HEK293 (cell line): ENCODE measurements at regions not wholly inside any gene's neighbourhood (a gene's known extent, or its start where the extent isn't known, plus 50 kb on each side); places are given as distances from the start of the nearest gene placed in this dataset.

Experiments used
- CTCF ChIA-PET: fragments of 350-600 bp; formaldehyde crosslinking; extraction: SDS; loops from one replicate; lab custom pipeline; 2021; ENCODE audit warnings: antibody characterized with exemption; lab: Yijun Ruan, JAX
- POLR2A ChIA-PET: fragments of 300-600 bp; formaldehyde crosslinking; extraction: SDS; loops from one replicate; lab custom pipeline; 2020; ENCODE audit warnings: antibody characterized with exemption, inconsistent platforms; lab: Yijun Ruan, JAX
- H3K27ac ChIP-seq: fragments of 200-500 bp; sonication (Bioruptor generic); 2 replicates; pipeline ENCODE4 v1.5.1; 2014; ENCODE audit warnings: low read depth, low read length, control low read depth, inconsistent platforms; ENCODE audit errors: extremely low read depth
- H3K36me3 ChIP-seq, 2 experiments: fragments of 200-500 bp in 1 of 2; sonication (Bioruptor generic) in 1 of 2; 1 replicate in 1 of 2; 2 replicates in 1 of 2; pipeline ENCODE4 v1.5.1; 2014 to 2017; ENCODE audit warnings: inconsistent platforms in 2 of 2, low read length in 2 of 2; ENCODE audit not compliant: control insufficient read depth in 2 of 2, insufficient read depth in 1 of 2
- H3K4me1 ChIP-seq: fragments of 200-500 bp; sonication (Bioruptor generic); 2 replicates; pipeline ENCODE4 v1.5.1; 2014; ENCODE audit warnings: mild to moderate bottlenecking, low read length, inconsistent platforms; ENCODE audit not compliant: control insufficient read depth, insufficient read depth
- H3K4me3 ChIP-seq: 2 replicates; pipeline ENCODE4 v1.5.1; 2011; ENCODE audit warnings: low read depth, mild to moderate bottlenecking, control low read depth, low read length, moderate library complexity
- H3K9me3 ChIP-seq: fragments of 200-500 bp; sonication (Bioruptor generic); 2 replicates; pipeline ENCODE4 v1.5.1; 2014; ENCODE audit warnings: low read depth, low read length, inconsistent platforms; ENCODE audit not compliant: control insufficient read depth, insufficient read depth
- MZF1 ChIP-seq: fragments of 450-650 bp; formaldehyde crosslinking; IDR thresholded peaks from 2 replicates; pipeline ENCODE4 v1.5.1; 2017; ENCODE audit warnings: missing biosample characterization, missing genetic modification characterization, borderline replicate concordance
- OVOL3 ChIP-seq: fragments of 450-650 bp; formaldehyde crosslinking; IDR thresholded peaks from 2 replicates; pipeline ENCODE4 v1.5.1; 2016; ENCODE audit warnings: missing biosample characterization, missing genetic modification characterization
- REST ChIP-seq: fragments of 450-650 bp; formaldehyde crosslinking; IDR thresholded peaks from 2 replicates; pipeline ENCODE4 v1.5.1; 2016; ENCODE audit warnings: missing biosample characterization, missing genetic modification characterization
- SCRT1 ChIP-seq: fragments of 450-650 bp; formaldehyde crosslinking; IDR thresholded peaks from 2 replicates; pipeline ENCODE4 v1.5.1; 2016; ENCODE audit warnings: missing biosample characterization, missing genetic modification characterization, borderline replicate concordance
- SP7 ChIP-seq: fragments of 450-650 bp; formaldehyde crosslinking; IDR thresholded peaks from 2 replicates; pipeline ENCODE4 v1.5.1; 2016; ENCODE audit warnings: missing biosample characterization, missing genetic modification characterization
- ZBTB11 ChIP-seq: fragments of 450-650 bp; formaldehyde crosslinking; conservative IDR thresholded peaks from 2 replicates; pipeline ENCODE4 v1.5.1; 2016; ENCODE audit warnings: low read depth, missing biosample characterization, missing genetic modification characterization
- ZBTB17 ChIP-seq: fragments of 450-650 bp; formaldehyde crosslinking; IDR thresholded peaks from 2 replicates; pipeline ENCODE4 v1.5.1; 2016; ENCODE audit warnings: missing biosample characterization, missing genetic modification characterization
- ZBTB44 ChIP-seq: fragments of 450-650 bp; IDR thresholded peaks from 2 replicates; pipeline ENCODE4 v1.5.1; 2018; ENCODE audit warnings: missing biosample characterization, mild to moderate bottlenecking, missing genetic modification characterization
- ZNF133 ChIP-seq: fragments of 450-650 bp; formaldehyde crosslinking; IDR thresholded peaks from 2 replicates; pipeline ENCODE4 v1.5.1; 2016; ENCODE audit warnings: missing biosample characterization, missing genetic modification characterization
- ZNF146 ChIP-seq: fragments of 450-650 bp; formaldehyde crosslinking; IDR thresholded peaks from 2 replicates; pipeline ENCODE4 v1.5.1; 2016; ENCODE audit warnings: missing biosample characterization, missing genetic modification characterization
- ZNF184 ChIP-seq: fragments of 450-650 bp; IDR thresholded peaks from 2 replicates; pipeline ENCODE4 v1.5.1; 2018; ENCODE audit warnings: missing biosample characterization, mild to moderate bottlenecking, missing genetic modification characterization
- ZNF274 ChIP-seq, 2 experiments: fragments of 200-500 bp in 1 of 2; fragments of 450-650 bp in 1 of 2; sonication (Bioruptor generic) in 1 of 2; formaldehyde crosslinking in 1 of 2; IDR thresholded peaks; 2 replicates each; pipeline versions ENCODE4 v1.5.1 to v1.6.1; 2014 to 2016; ENCODE audit warnings: borderline replicate concordance in 1 of 2, inconsistent platforms in 1 of 2, low read length in 1 of 2, missing biosample characterization in 1 of 2, missing genetic modification characterization in 1 of 2
- ZNF335 ChIP-seq: fragments of 450-650 bp; formaldehyde crosslinking; conservative IDR thresholded peaks from 2 replicates; pipeline ENCODE4 v1.5.1; 2016; ENCODE audit warnings: missing biosample characterization, missing genetic modification characterization
- ZNF366 ChIP-seq: fragments of 450-650 bp; formaldehyde crosslinking; conservative IDR thresholded peaks from 2 replicates; pipeline ENCODE4 v1.5.1; 2016; ENCODE audit warnings: missing biosample characterization, missing genetic modification characterization
- ZNF585B ChIP-seq: fragments of 450-650 bp; formaldehyde crosslinking; IDR thresholded peaks from 2 replicates; pipeline ENCODE4 v1.5.1; 2016; ENCODE audit warnings: missing biosample characterization, missing genetic modification characterization
- ZNF610 ChIP-seq: fragments of 450-650 bp; formaldehyde crosslinking; IDR thresholded peaks from 2 replicates; pipeline ENCODE4 v1.5.1; 2016; ENCODE audit warnings: missing biosample characterization, missing genetic modification characterization, borderline replicate concordance
- ZNF629 ChIP-seq: fragments of 450-650 bp; formaldehyde crosslinking; IDR thresholded peaks from 2 replicates; pipeline ENCODE4 v1.5.1; 2017; ENCODE audit warnings: missing biosample characterization, missing genetic modification characterization
- ZNF837 ChIP-seq: fragments of 450-650 bp; formaldehyde crosslinking; IDR thresholded peaks from 2 replicates; pipeline ENCODE4 v1.5.1; 2016; ENCODE audit warnings: missing biosample characterization, missing genetic modification characterization
- TF ChIP-seq, protein P1 (sequence below): fragments of 450-650 bp; formaldehyde crosslinking; IDR thresholded peaks from 2 replicates; pipeline ENCODE4 v1.5.1; 2016; ENCODE audit warnings: missing biosample characterization, missing genetic modification characterization

- Histone ChIP-seq H3K27ac (no peak overlapping the region), H3K4me1 (no peaks in the 10 kb centered on the region), H3K9me3 (no peaks in the 10 kb centered on the region), H3K36me3 (no peaks in the 10 kb centered on the region), H3K4me3 (no peak overlapping the region)
- ChIA-PET CTCF (interaction anchor here (0.9 to 1.0 kb wide), 3 partner anchors 10 to 127 kb away, joined by 3 to 4 read pairs (median 4); no protein-coding TSS in a partner anchor), POLR2A (no interaction called here)
- TF ChIP-seq, protein P1, sequence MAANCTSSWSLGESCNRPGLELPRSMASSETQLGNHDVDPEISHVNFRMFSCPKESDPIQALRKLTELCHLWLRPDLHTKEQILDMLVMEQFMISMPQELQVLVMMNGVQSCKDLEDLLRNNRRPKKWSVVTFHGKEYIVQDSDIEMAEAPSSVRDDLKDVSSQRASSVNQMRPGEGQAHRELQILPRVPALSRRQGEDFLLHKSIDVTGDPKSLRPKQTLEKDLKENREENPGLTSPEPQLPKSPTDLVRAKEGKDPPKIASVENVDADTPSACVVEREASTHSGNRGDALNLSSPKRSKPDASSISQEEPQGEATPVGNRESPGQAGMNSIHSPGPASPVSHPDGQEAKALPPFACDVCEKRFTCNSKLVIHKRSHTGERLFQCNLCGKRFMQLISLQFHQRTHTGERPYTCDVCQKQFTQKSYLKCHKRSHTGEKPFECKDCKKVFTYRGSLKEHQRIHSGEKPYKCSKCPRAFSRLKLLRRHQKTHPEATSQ (tag by site-specific recombination): no peak
- no peak for TF ChIP-seq ZNF146 (tag by site-specific recombination)
- TF ChIP-seq OVOL3 (tag by site-specific recombination): no peak
- TF ChIP-seq ZBTB11: no peak
- no peak for TF ChIP-seq MZF1
- TF ChIP-seq ZNF629 (tag by site-specific recombination): no peak
- no peak for TF ChIP-seq ZNF184 (tag by site-specific recombination)
- no peak for TF ChIP-seq REST (tag by site-specific recombination)
- TF ChIP-seq ZNF133 (tag by site-specific recombination): no peak
- TF ChIP-seq SCRT1: no peak
- TF ChIP-seq ZNF610 (tag by site-specific recombination): no peak
Measured at GRCh38 chr7:29620556-29620930, 56.9 kb downstream of the PRR15 start.

GRCh38 chr7:29622335-29623265, 59.0 kb downstream of the PRR15 start:
- H3K9me3 ChIP-seq: no peaks in the 10 kb centered on the region
- ChIA-PET POLR2A (no interaction called here), CTCF (interaction anchor here (0.6 to 1.4 kb wide), 3 partner anchors 13 to 1422 kb away, joined by 3 to 4 read pairs (median 4); no protein-coding TSS in a partner anchor)
- H3K4me3 ChIP-seq: no peak overlapping the region
- no peak overlapping the region for H3K27ac ChIP-seq
- H3K4me1 ChIP-seq: no peaks in the 10 kb centered on the region
- TF ChIP-seq ZNF585B (tag by site-specific recombination) (no peak), SP7 (tag by site-specific recombination) (peak; percentile 62), ZBTB44 (tag by site-specific recombination) (peak; percentile 15; the same call in 1 of the 2 replicates), ZNF366 (tag by site-specific recombination) (peak; percentile 52; the same call in 1 of the 2 replicates), ZNF335 (tag by site-specific recombination) (peak; percentile 48), ZBTB17 (tag by site-specific recombination) (peak; percentile 41; the same call in 1 of the 2 replicates), ZNF274 (IDR thresholded peaks at IDR 0.05; ENCODE audit: low read length) (no peak), ZNF274 (tag by site-specific recombination; IDR thresholded peaks at IDR 0.05; ENCODE audit: borderline replicate concordance) (no peak), ZNF837 (tag by site-specific recombination) (no peak)
- H3K36me3 ChIP-seq: no peaks in the 10 kb centered on the region
